Left lobe of liver (tissue), 2 donors: ENCODE measurements at regions not wholly inside any gene's neighbourhood (a gene's known extent, or its start where the extent isn't known, plus 50 kb on each side); places are given as distances from the start of the nearest gene placed in this dataset.
A peak's percentile ranks its signal among the peaks of the same experiment; 100 is the strongest.

Experiments
- ATAC-seq: fragments of 200-7000 bp; cut with Tn5 transposase; one replicate; pipeline ENCODE4 v1.9.1; 2020; ENCODE audit warnings: mild to moderate bottlenecking, moderate library complexity
- DNase-seq: peaks from one replicate; pipeline ENCODE4 v3.0.0-alpha.2; 2020; ENCODE audit warnings: low spot score
- donor health status: DM: no; HTN: no; CAD: no; lungs with moderate emphysema.
- donor health status: DM: no; HTN: yes; CAD: no.

DNA sequence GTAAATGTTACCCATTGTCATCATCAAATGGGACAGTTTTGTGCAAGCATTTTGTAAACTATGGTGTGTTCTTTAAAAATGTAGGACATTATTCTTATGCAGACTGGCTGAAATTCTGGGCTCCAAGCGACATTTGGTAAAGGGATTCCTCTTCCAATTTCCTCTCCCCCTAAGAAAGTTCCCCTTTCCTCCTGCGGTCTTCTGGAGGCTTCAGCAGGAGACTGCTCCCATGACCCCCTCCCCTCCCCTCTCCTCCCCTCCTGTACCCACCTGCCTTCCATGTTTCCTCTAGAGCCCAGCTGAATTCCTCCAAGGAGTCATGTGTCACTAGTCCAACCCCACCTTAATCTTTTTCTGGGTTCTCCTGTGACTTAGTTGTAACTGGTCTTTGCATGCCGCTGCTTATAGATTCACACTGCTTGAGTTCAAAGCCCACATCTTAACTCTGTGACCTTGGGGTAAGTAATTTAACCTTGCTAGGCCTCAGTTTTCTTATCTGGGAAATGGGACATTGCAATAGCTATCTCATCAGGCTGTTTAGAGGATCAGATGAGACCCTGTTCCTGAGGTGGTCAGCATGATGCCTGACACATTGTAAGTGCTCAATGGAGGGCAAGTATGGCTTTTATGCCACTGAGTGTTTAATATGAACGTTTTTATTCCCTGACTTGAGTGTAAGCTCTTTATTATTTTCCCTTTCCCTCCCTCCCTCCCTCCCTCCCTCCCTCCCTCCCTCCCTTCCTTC lies 69.9 kb upstream of the WDR26 start:
- ATAC-seq (no peak), DNase-seq (no peak)

DNA sequence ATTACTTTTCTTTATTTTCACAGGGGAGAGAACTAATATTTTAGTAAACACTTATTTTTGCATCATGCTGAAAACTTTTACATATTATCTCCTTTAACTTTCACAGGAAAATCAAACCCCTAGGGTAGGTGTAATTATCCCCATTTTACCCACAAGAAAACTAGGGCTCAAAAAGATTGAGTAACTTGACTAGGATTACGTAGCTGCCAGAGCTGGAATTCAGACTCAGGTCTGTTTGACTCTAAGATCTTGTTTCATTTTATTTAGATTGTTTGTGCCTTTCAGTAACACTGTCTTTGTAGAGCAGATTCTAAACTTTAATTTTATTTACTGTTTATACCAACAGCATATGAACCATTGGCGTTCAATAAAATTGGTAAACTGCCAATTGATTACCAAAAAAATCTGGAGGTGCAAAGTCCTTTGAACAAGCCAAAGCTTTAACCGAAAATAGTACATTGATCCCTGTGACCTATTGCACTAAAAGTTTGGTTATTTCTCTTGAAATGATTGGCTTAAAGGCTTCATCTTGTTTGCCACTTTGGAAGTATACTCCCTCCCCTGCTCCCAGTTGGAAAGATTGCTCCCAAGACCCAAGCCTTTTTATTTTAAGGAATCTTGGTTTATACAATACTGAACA lies 71.0 kb upstream of the WDR26 start:
- no peak for DNase-seq
- ATAC-seq: peak; percentile 33

DNA sequence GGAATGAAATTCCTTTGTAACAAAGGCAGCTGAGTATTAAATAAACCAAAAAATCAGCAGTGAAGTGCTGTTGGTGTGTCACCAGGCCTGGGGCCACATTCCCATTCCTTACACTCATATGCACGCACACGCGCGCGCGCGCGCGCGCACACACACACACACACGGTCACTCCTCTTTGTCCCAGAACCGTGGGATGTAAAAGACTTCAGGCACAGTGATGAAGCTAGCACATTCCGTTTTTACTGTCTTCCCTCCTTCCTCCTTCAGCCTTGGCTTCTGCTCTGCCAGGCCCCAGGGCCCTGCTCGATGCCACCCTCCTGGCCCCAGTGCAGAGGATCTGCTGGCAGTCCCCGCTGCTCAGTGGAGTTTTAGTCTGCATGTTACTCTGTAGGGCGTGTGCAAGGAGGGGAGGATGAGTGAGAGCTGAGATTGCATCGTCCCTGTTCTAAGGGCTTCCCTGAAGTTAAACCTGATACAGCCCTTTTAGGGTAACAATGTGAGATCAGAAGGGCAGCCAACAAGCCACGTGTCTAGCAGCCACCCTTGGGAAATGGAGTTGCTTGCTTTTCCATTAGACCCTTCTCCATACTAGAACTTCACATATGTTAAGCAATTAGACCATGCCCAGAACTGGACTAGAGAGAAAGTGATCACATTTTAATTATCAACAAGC lies 71.7 kb upstream of the WDR26 start:
- ATAC-seq: peak; percentile 9
- DNase-seq: peak; percentile 63

DNA sequence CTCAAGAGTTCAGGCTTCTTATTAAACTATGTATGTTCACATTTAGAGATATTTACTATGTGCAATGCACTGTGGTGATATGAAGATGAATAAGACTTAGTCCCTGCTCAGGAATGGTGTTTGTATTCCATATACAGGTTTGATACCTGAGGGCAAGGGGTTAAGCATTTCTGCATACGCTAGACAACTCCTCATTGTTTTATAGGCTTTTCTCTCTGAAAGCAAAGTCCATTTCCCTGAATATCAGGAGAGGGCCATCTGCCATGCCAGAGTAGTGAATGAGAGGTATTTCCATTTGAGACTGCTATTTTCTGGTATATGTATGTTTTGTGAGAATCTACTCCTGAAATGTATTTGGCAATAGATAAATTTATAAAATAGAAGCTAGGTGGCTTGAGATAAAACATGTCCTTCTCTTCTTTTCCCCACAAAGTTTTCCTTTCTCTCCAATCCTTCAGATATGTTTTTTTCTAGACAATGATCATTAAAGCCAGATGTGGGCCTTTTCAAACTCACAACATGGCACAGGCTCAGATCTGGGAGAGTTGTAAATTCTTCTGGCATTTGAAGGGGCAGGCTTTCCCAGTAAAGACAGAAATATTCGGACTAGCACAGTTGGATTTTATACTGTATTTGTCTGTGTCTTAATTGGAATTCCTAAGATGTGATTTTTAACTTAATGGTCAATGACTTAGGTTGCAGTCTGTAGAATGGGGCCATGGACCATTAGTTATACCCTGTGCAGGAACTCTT lies 73.3 kb upstream of the WDR26 start:
- no peak for DNase-seq

DNA sequence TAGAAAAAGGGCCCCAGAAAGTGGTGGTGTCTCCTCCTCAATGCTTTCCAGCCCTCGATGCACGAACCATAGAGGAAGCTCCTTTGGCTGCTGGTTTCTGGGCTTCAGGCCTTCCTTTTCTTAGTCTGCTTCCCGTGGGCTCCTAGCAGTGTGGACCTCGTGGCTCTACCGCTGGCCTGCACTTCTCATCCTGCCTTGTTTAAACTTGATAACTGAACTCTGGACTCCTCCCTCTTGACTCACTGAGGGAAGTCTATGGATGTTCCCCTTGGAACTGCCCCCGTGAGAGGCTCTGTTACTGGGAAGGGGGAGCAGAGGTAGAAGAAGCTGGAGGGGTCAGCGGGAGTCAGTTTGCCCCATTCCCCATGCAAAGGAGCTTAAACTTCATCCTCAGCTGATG lies 75.3 kb upstream of the WDR26 start:
- no peak for DNase-seq
- ATAC-seq: peak; percentile 21

More for the DNA sequence above, 73.3 kb upstream of the WDR26 start:
- ATAC-seq: no peak

DNA sequence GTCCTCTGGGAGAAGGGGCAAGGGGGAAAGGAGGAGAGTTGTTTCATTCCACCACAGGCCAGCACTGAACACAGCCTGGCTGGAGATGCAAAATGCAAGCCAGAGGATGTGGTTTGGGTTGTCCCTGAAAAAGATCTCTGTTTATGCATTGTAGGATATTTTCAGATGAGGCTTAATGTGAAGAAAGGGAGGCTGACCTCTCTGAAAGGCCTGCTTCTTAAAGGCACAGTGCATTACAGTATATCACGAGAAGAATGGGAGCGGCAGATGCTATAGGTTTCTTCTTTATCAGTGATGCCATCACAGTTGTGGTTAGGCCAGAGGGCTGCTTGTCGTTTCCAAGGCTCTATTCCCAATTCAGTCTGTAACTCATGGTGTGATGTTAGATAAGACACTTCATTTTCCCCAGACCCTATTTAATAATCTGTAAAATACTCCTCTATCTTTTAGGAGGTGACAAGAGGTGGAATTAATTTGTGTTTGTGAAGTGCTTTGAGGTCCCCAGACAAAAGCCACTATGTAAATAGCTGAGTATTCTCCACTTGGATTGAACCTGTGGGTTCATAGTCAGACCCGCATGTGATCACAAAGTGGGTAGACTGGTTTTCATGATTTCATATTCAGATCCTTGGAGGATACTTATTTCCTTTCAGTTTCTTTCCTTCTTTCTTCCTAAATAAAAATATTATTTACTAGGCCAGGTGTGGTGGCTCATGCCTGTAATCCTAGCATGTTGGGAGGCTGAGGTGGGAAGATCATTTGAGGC lies 76.5 kb upstream of the WDR26 start:
- no peak for ATAC-seq
- DNase-seq: no peak

DNA sequence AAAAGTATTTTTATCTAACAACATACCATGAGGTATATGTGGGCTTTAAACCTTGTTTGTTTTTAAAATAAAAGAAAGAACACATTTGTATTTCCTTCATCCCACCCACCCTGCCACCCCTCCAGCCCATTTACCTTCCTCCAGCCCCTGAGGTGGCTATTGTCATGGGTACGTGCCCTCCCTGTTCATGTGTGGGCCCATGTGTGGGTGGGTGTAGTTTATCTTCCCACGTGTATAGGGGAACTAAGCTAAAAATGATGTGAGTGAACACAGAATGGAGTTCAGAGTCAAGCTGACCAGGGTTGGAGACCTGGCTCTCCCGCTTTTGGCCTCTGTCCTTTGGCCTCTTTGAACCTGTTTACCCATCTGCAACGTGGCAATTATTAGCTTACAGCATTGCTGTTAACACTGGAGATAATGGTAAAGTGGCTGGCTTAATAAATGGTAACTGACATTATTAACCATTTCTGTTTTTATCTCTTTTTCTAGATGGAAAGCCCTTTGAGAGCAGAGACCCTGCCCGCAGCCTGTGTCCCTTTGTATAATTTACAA lies 78.1 kb upstream of the WDR26 start:
- ATAC-seq (peak; percentile 70), DNase-seq (peak; percentile 81)

DNA sequence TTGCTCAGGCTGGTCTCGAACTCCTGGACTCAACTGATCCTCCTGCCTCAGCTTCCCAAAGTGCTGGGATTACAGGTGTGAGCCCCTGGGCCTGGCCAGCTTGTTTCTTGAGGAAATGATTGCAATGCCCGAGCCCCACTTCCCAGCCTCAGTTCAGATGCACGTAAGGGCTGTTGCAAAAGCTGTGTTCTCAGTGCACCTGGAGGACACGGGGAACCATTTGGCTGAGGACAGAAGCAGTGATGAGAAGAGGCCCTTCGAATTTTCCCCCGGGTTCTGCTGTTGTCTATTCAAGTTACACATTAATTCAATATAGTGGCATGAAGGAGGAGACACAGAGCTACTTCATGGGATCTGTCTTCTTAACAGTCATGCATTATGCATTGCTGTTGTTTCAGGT lies 78.8 kb upstream of the WDR26 start:
- ATAC-seq: peak; percentile 18
- DNase-seq: peak; percentile 50

DNA sequence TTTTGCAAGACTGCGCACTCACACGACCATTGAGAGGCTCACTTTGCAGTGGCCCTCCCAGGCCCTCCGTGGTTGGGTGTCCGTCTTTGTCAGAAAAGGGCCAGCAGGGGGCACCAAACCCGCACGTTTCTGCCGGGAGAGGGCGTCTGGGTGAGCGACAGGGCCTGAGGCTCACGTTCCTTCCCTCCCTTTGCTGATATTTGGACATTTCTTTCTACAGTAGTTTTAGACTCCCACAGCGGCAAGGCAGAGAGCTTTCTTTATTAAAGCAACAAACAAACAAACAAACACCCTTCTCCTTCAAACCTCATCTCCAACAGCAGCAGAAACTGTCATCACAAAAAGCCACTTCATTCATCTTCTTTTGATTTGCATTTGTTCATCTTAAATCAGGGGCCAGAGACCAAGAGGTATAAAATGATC lies 79.2 kb upstream of the WDR26 start:
- ATAC-seq: peak; percentile 90
- peak; percentile 92 for DNase-seq

DNA sequence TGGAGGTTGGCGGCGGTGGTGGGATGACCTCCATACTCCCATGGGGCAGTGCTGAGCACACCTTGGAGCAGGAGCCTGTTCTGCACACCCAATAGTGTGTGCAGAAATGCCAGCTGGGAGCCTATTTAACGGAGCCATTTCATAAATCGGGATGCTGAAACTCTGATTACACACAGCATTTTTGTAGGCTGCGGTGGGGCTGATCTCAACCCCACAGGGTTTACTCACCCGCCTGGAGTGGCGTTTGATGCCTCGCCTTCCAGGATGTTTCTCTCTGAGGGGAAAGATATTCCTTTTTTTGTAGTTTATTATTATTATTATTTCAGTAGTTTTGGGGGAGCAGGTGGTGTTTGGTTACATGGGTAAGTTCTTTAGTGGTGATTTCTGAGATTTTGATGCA lies 82.6 kb upstream of the WDR26 start:
- ATAC-seq (no peak), DNase-seq (no peak)

DNA sequence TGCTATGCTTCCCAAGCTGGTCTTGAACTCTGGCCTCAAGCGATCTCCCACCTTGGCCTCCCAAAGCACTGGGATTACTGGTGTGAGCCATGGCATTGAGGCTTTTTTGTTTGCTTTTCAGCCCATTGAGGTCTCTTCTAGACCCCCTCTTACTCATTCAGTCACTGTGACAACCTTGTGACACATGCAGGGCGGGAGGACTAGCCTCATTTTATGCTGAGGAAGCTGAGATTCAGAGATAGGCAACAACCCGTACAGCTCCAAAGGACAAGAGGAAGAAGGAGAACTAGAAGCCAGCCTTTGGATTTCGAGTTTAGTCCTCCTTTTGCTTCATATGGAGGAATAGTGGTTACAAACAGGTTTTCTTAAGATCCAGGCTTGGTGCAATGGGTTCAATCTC lies 83.9 kb upstream of the WDR26 start:
- DNase-seq: no peak
- no peak for ATAC-seq

DNA sequence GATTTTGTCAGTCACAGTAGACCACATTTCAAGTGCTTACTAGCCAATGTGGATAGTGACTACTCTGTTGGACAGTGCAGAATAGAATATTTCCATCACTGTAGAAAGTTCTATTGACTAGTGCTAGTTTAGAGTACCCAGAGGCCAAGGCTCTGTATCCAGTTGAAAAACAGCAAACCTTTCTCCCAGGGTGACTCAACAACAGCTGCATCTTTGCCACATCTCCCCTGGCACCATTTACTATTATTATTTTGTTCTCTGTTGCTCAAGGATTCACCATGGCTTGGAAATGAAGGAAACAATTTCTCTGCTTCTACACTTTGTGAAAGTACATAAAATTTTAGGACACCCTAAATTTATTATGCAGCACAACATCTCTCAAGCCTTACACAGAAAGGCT lies 85.3 kb upstream of the WDR26 start:
- DNase-seq (no peak), ATAC-seq (no peak)

DNA sequence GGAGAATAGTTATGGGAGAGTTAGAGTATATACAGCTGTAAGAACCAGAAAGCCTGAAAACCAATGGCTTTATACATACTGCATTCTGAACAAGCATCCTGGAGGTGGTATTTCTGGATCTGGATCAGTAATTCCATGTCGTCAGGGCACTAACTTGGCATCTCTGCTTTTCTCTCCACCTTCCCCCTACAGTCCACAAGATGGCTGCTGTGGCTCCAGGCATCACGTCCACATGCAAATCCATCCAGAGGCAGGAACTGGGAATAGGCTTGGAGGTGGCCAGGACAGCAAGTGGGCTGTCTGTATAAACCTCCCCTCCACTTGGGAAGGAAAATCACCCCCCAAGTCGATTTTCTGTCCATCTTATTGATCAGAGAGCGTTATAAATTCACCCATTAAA lies 86.2 kb upstream of the WDR26 start:
- ATAC-seq (no peak), DNase-seq (no peak)

DNA sequence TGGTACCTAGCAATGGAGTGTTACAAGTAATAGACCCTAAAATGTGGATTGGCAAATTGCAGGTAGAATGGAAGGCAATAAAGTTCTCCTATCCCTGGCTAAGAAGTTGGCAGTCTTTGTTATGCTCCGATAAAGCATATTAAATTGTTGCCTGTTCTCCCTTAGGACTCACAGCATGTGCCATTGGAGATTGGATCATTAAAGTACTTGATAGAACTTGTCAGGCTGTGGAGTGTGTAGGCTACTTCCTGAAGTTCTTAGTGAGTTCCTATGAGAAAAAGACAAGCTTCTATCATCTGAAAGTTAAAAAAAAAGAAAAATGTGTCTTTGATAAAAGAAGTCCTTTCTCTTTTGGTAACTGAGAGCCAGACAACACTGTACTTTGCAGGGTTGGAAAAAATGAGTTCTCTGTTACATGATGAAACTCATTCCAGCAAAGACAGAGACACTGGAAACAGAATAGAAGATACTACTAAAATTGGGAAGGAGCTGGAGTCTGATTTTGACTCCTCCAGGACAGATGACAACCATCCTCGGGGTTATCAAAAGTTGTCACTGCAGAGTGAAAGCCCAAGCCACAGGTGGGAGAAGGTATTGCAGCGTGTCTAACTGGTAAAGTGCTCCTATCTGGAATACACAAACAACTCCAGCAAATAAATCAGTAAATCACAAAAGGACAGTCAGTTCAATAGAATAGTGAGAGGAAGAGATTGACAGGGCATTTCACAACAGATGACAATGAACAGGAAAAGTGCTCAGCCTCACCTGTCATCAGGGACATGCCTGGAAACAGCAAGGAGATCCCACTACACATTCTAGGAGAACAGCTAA lies 87.5 kb upstream of the WDR26 start:
- ATAC-seq (no peak), DNase-seq (no peak)

DNA sequence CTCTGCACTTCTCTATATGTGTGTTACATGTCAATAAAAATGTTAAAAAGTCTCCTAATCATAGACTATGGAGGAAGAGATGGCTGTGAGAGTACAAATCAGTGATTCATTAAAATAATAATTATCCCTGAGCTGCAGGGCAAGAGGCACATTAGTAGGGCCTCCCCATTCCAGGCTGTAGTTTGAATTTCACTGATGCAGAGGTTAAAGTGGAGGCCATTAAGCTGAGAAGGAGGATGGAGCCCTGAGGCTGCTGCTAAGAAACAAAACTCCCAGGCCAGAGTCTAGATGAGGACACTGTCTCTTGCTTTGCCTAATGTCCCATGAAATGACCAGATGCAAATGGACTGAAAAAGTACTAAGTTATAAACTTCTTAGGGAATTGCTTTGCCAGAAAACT lies 89.1 kb upstream of the WDR26 start:
- no peak for ATAC-seq
- no peak for DNase-seq

DNA sequence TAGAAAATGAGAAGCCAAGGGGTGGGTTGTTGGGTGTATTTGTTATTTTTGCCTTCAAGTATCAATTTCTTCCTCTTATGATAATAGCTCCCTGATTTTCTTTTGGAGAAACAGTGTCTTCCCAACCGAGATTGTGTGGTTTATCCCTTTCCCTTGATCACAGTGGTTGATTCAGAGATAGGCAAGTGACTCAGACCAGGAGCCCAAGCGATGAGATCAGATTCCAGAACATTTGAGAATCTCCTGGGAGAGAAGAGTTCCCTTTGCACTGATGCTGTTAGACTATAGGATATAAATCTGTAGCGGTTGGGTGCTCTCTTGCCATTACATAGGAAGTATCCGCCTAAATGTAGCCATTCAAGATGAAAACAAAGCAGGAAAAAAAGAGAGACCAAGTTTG lies 90.1 kb upstream of the WDR26 start:
- DNase-seq: no peak
- no peak for ATAC-seq

DNA sequence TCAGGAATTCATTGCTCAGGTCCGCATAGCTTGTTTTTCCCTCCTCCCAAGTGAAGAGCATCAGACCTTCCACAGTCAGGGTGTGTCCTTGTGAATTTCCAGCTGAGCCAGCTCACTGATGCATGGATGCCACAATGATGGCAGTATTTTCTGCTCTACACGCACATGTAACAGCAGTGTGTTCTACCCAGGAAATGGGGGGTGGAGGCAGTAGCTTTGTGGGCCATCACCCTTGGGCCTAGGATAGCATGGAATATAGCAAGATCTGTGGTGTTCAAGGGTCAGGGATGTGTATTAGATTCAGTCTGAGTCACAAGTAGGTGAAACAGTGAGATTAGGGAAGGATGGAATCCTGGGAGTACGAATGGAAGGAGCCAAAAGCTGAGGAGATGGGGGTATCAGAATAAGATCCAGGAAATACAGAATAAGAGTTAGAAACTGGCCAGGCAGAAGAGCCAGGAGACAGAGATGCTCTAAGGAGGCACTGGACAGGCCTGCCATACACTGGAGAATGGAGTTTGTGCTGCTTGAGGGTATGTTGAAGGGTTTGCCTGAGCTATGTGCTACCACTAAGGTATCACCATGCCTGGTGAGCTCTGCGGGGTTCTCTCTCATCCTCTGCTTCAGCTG lies 90.6 kb upstream of the CNIH3 start:
- ATAC-seq: no peak
- no peak for DNase-seq

DNA sequence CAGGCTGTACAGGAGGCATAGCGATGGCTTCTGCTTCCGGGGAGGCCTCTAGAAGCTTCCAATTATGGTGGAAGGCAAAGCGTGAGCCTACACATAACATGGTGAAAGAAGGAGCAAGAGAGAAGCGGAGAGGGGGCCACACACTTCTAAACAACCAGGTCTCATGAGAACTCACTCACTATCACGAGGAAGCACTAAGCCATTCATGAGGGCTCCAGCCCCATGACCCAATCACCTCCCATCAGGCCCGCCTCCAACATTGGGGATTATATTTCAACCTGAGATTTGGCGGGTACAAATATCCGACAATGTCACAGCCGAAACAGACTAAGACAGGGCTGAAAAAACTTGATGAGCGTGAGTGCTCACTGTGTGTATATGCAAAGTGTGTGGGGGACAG lies 89.3 kb upstream of the CNIH3 start:
- ATAC-seq (no peak), DNase-seq (no peak)

DNA sequence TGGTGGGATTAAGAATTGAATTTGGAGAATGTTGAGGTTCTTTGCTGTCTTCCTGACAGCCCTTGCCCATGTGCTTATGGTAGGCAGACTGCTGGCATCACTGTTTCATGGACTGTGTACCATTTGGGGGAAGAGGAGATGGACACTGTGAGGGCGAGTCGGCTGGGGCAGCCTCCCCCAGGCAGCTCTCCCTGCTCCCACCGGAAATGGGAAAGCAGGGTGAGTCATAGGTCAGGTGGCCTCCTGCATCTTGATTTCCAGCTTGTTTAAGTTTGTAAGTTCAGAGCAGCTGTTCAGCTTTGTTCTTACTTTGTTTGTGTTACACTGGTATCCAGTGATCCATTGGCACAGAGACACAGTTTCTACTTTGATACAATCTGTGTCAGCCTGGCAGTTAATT lies 87.2 kb upstream of the CNIH3 start:
- ATAC-seq: no peak

More for the DNA sequence above, 87.2 kb upstream of the CNIH3 start:
- no peak for DNase-seq
